GM19455 (cell line): ENCODE measurements at regions not wholly inside any gene's neighbourhood (a gene's known extent, or its start where the extent isn't known, plus 50 kb on each side); places are given as distances from the start of the nearest gene placed in this dataset.
"Not testable (repeated sequence)": the region's sequence is repeated elsewhere in the genome, so short reads cannot be mapped to it uniquely, and the experiment has no call there.

Experiments used
- ATAC-seq: cut with Tn5 transposase; IDR thresholded peaks from one replicate; pipeline ENCODE4 v1.9.1; 2021; ENCODE audit not compliant: unreplicated experiment

DNA sequence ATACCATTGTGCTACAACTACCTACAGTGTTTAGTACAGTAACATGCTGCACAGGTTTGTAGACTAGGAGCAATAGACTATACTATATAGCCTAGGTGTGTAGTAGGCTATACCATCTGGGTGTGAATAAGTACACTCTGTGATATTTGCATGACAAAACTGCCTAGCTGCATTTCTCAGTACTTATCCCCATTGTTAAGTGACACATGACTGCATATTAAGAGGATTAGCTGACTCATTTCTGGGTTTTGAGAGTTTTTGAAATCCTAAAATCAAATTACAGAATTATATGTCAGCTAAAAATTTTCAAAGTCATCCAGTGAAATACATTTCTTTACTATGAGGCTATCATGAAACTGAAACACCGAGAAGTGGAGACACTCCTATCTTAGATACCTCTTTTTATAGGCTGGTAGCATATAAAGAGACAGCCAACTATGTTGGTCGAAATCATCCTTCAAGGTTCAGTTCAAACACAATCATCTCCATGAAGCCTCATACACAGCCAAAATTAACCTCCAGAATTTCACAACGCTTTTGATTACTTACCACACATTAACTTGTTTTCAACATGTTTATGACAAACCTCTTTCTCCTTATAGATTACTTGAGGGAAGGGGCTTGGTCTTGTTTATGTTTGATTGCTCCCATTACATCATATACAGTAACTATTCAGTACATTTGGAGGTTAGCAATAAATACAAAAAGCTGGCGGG, 89.8 kb upstream of the ANK3 start:
- no peak for ATAC-seq

GRCh38 chr10:60476451-60476850, 86.8 kb upstream of the ANK3 start:
- no peak for ATAC-seq

DNA sequence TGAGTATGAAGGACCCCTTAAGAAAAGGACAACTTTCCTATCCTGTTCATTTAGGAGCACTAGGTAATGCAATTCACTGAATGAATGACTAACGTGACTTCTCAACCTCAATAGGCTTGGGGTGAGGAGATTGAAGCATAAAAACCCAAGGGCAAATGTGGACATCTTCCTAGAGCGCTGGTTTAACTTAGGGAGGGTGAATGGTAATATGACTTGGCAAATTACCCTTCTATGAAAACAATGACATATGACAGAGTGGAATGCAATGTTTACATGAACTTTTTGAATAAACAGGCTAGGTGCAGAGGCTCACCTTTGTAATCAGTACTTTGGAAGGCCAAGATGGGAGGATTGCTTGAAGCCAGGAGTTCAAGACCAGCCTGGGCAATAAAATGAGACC, 83.9 kb upstream of the ANK3 start:
- ATAC-seq = no peak

GRCh38 chr10:60470091-60470490, 80.4 kb upstream of the ANK3 start:
- ATAC-seq = no peak

- ATAC-seq = not testable (repeated sequence)
Measured at GRCh38 chr10:60469147-60469546, 79.5 kb upstream of the ANK3 start.

GRCh38 chr10:60467202-60467546, 77.5 kb upstream of the ANK3 start:
- no peak for ATAC-seq

DNA sequence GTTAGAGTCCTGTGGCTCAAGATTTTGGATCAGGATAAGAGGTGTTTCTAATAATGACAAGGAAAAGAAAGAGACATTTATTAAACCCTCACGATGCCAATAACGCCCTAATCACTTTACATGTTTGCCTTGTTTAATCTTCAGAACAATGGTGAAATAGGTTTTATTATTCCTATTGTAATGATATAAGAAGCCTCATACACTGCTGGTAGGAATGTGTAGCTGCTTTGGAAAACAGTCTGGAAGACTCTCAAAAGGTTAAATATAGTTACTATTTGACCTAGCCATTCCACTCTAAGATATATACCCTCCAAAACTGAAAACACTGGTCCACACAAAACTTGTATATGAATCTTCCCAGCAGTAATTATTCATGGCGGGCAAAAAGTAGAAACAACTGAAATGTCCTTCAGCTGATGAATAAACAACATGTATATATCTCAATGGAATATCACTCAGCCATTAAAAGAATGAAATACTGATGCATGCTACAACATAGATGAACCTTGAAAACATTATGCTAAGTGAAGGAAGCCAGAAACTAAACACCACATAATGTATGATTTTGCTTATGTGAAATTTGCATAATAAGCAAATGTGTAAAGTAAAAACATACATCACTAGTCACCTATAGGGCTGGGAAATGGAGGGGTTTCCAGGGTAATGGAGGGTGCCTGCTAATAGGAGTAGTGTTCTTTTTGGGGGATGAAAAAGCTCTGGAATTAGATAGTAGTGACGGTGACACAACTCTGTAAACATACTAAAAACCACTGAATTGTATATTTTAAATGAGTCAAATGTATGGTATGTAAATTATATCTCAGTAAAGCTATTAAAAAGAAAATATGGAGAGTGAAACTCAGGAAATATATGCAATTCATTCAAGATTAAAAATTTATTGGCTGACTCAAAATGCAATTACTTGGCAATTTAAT, 76.9 kb upstream of the ANK3 start:
- no peak for ATAC-seq

DNA sequence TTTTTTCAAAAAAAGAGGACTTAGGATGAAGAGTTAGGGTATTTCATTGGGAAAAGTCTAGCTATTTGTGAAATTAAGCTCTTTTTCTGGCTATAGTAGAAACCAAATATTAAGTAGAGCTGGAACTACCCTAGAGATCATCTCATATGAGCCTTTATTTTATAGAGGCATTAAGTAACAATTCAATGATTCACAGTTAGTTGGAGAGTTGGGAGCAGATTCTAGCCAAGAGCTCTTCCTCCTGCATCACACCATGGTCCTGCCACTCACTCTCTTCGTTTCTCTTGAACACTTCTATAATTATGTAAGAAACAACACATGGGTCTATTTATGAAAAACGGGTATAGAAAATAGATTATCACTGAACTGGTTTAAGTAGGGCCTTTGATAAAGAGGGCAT, 76.1 kb upstream of the ANK3 start:
- ATAC-seq = no peak

DNA sequence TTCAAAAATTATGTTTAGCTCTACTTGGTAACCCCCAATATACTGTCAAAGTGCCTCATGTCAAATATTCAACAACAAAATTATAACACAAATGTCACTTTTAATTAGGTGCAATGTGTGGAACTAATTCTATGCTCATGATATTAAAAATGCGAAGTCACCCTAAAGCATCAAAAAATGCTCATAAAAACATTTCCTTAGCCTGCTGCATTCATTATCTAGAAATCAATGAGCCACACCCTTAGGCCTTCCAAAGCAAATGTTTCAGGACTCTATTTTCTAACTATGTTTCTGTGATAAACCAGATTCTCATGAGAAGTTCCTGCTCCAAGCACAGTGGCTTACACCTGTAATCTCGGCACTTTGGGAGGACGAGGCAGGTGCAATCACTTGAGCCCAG, 75.0 kb upstream of the ANK3 start:
- no peak for ATAC-seq

- no peak for ATAC-seq
Measured at GRCh38 chr10:60463746-60464145, 74.1 kb upstream of the ANK3 start.

DNA sequence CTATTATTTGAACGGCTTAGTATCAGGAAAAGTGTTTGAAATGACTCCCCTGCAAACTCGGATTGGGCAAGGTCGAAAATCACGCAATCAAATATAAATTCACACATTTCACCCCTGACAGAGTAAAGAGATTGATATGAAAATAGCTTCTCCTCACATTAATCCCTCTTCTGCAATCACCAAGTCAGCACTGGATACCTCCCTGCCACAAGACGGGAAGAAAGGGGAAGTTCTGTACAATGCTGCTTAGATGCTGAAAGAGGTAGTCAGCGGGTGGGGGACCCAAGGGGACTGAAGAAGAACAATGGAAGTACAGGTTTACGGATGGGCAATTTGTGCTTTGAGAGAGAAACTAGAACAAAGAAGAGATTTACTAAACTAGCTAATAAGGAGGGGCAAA, 72.0 kb upstream of the ANK3 start:
- no peak for ATAC-seq

- ATAC-seq = no peak
Measured at GRCh38 chr10:60459701-60460457, 70.2 kb upstream of the ANK3 start.

- no peak for ATAC-seq
Measured at GRCh38 chr10:60456053-60456452, 66.4 kb upstream of the ANK3 start.

- no peak for ATAC-seq
Measured at GRCh38 chr10:60454336-60454735, 64.7 kb upstream of the ANK3 start.

- no peak for ATAC-seq
Measured at GRCh38 chr10:60453036-60453435, 63.4 kb upstream of the ANK3 start.

DNA sequence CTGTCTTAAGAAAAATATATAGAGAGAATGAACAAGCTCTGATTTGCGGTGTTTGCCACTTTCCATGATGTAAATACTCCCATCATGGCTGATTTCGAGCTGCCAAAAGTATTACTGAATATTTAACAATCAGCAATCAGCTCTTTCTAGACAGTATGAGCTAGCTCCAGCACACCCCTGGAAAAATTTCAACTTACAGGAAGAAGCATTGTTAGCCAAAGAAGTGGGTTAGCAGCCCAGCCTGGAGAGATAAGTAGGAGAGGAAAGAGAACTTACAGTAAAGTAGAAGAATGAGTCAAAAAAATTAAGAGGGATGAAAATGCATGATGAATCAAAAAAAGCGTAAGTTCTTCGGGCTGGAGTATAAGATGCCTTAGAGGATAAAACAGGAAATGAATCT, 60.6 kb upstream of the ANK3 start:
- ATAC-seq = no peak

GRCh38 chr10:60448246-60448645, 58.6 kb upstream of the ANK3 start:
- ATAC-seq = no peak

GRCh38 chr10:60446851-60447250, 57.2 kb upstream of the ANK3 start:
- no peak for ATAC-seq

- no peak for ATAC-seq
Measured at GRCh38 chr10:60446070-60446833, 56.6 kb upstream of the ANK3 start.

GRCh38 chr10:60444494-60445064, 54.9 kb upstream of the ANK3 start:
- ATAC-seq = no peak

DNA sequence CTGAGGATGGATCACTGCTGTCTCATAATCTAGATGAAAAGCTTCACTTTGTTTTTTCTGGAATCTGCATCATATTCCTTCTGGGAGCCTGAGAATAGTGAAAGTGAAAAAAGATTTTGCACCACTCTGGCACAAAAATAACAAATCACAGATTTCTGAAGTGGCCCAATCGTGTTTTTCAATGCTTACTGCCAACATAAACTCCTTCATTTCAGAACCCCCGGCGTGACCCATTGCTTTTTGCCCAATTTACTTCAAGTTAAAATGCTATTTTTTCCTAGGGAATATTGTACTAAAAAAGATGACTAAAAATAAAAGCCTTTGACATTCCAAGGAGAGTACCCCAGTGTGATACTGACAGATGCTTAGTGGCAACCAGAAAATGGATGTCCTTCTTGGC, 53.7 kb upstream of the ANK3 start:
- ATAC-seq = no peak
